SK-N-SH (cell line): ENCODE measurements at regions not wholly inside any gene's neighbourhood (a gene's known extent, or its start where the extent isn't known, plus 50 kb on each side); places are given as distances from the start of the nearest gene placed in this dataset.

Source experiments
- CHD2 ChIP-seq: fragments of 150-350 bp; IDR thresholded peaks from 2 replicates; pipeline ENCODE4 v1.6.1; 2018; ENCODE audit warnings: low read length; ENCODE audit not compliant: partially characterized antibody
- CTCF ChIP-seq: fragments of 200-600 bp; sonication (generic); IDR thresholded peaks from 2 replicates; pipeline ENCODE4 v1.6.1; 2017; ENCODE audit warnings: antibody characterized with exemption, mild to moderate bottlenecking, moderate library complexity
- EP300 ChIP-seq, 2 experiments: IDR thresholded peaks; 2 replicates each; pipeline versions ENCODE4 v1.4.0 to v1.6.1; 2012; ENCODE audit warnings: borderline replicate concordance in 1 of 2, low read depth in 1 of 2, low read length in 1 of 2
- FOXJ3 ChIP-seq: sonication (generic); formaldehyde crosslinking; IDR thresholded peaks from 2 replicates; pipeline ENCODE4 v1.5.1; 2020; ENCODE audit warnings: mild to moderate bottlenecking, missing genetic modification reagents
- GATA2 ChIP-seq: sonication (generic); formaldehyde crosslinking; IDR thresholded peaks from 2 replicates; pipeline ENCODE4 v1.5.0; 2020; ENCODE audit warnings: mild to moderate bottlenecking, missing genetic modification reagents
- MAX ChIP-seq: IDR thresholded peaks from 2 replicates; pipeline ENCODE4 v1.4.0; 2012; ENCODE audit warnings: low read depth
- RAD21 ChIP-seq: IDR thresholded peaks from 2 replicates; pipeline ENCODE4 v1.6.1; 2012; ENCODE audit warnings: mild to moderate bottlenecking, low read length
- RXRA ChIP-seq: IDR thresholded peaks from 2 replicates; pipeline ENCODE4 v1.4.0; 2012; ENCODE audit warnings: low read depth, mild to moderate bottlenecking, borderline replicate concordance
- SIN3A ChIP-seq: IDR thresholded peaks from 2 replicates; pipeline ENCODE4 v1.6.1; 2012; ENCODE audit warnings: low read depth, mild to moderate bottlenecking, low read length, moderate library complexity, borderline replicate concordance
- SMC3 ChIP-seq: IDR thresholded peaks from 2 replicates; pipeline ENCODE4 v1.6.1; 2012; ENCODE audit warnings: low read depth, low read length, improper control_type of control experiment
- TAF1 ChIP-seq: IDR thresholded peaks from 2 replicates; pipeline ENCODE4 v1.6.1; 2012; ENCODE audit warnings: low read depth, mild to moderate bottlenecking, low read length, moderate library complexity, borderline replicate concordance
- USF1 ChIP-seq: IDR thresholded peaks from 2 replicates; pipeline ENCODE4 v1.4.0; 2012; ENCODE audit warnings: low read depth, borderline replicate concordance

- no peak for TF ChIP-seq CTCF
- TF ChIP-seq MAX, result no peak
- no peak for TF ChIP-seq EP300 (IDR thresholded peaks at IDR 0.05; ENCODE audit: borderline replicate concordance in 1 of 2, low read depth in 1 of 2, low read length in 1 of 2)
- TF ChIP-seq TAF1, result no peak
- no peak for TF ChIP-seq GATA2 (CRISPR knock-in tag)
- no peak for TF ChIP-seq SMC3
- TF ChIP-seq FOXJ3 (CRISPR knock-in tag), result no peak
- no peak for TF ChIP-seq SIN3A
- no peak for TF ChIP-seq USF1
- no peak for TF ChIP-seq RAD21
- no peak for TF ChIP-seq RXRA
- TF ChIP-seq CHD2, result no peak
These were observed 163.6 kb upstream of the UMPS start for GRCh38 chr3:124566701-124567100.
